ENCODE measurements at regions not wholly inside any gene's neighbourhood (a gene's known extent, or its start where the extent isn't known, plus 50 kb on each side); places are given as distances from the start of the nearest gene placed in this dataset.

GRCh38 chr15:62822228-62822627, 220.3 kb upstream of the TPM1 start:
- TF ChIP-seq POLR2A (IDR thresholded peaks at IDR 0.05; ENCODE audit: low read depth, low read length) (no peak), POLR2AphosphoS5 (IDR thresholded peaks at IDR 0.05; ENCODE audit: low read depth, low read length) (no peak), POU2F2 (IDR thresholded peaks at IDR 0.05; ENCODE audit: low read depth, low read length) (no peak), TAF1 (IDR thresholded peaks at IDR 0.05; ENCODE audit: low read depth, low read length) (no peak), SPI1 (IDR thresholded peaks at IDR 0.05; ENCODE audit: low read depth, low read length) (no peak), PAX5 (IDR thresholded peaks at IDR 0.05; ENCODE audit: insufficient read depth, low read length, severe bottlenecking) (no peak)
